Lung (tissue), 11 donors: ENCODE measurements at regions not wholly inside any gene's neighbourhood (a gene's known extent, or its start where the extent isn't known, plus 50 kb on each side); places are given as distances from the start of the nearest gene placed in this dataset.
A peak's percentile ranks its signal among the peaks of the same experiment; 100 is the strongest.

Source experiments
- ATAC-seq: fragments of 200-7000 bp; cut with Tn5 transposase; one replicate; pipeline ENCODE4 v1.9.1; 2020; ENCODE audit warnings: moderate number of reproducible peaks; ENCODE audit not compliant: insufficient read depth, low FRiP score
- DNase-seq, 3 donors: peaks; one replicate each; pipeline ENCODE4 v3.0.0-alpha.2; 2013 to 2017
- H3K27ac ChIP-seq, 2 donors: one replicate each; pipeline ENCODE4 v1.5.1; 2013; ENCODE audit warnings: mild to moderate bottlenecking in 2 of 2, moderate library complexity in 2 of 2, control low read depth in 1 of 2, inconsistent platforms in 1 of 2, low read depth in 1 of 2, low read length in 1 of 2
- H3K27me3 ChIP-seq, 3 donors: one replicate each; pipeline ENCODE4 v1.5.1; 2013; ENCODE audit warnings: low read length in 2 of 3; ENCODE audit not compliant: control insufficient read depth in 3 of 3, insufficient read depth in 3 of 3
- H3K36me3 ChIP-seq, 4 donors: one replicate each; pipeline ENCODE4 v1.5.1; 2013; ENCODE audit warnings: low read length in 4 of 4, mild to moderate bottlenecking in 1 of 4, moderate library complexity in 1 of 4; ENCODE audit not compliant: control insufficient read depth in 4 of 4, insufficient read depth in 4 of 4
- H3K4me1 ChIP-seq, 5 donors: one replicate each; pipeline ENCODE4 v1.5.1; 2013; ENCODE audit warnings: low read length in 5 of 5, mild to moderate bottlenecking in 2 of 5, moderate library complexity in 1 of 5; ENCODE audit not compliant: control insufficient read depth in 5 of 5, insufficient read depth in 5 of 5
- H3K4me3 ChIP-seq: one replicate; pipeline ENCODE4 v1.5.1; 2013; ENCODE audit warnings: mild to moderate bottlenecking, control low read depth, moderate library complexity
- H3K9ac ChIP-seq, 2 donors: one replicate each; pipeline ENCODE4 v1.5.1; 2013; ENCODE audit warnings: low read length in 2 of 2, control low read depth in 1 of 2; ENCODE audit not compliant: insufficient read depth in 1 of 2
- H3K9me3 ChIP-seq, 4 donors: one replicate each; pipeline ENCODE4 v1.5.1; 2013; ENCODE audit warnings: low read length in 3 of 4, mild to moderate bottlenecking in 1 of 4, moderate library complexity in 1 of 4; ENCODE audit not compliant: control insufficient read depth in 4 of 4, insufficient read depth in 3 of 4
- WGBS, 2 donors: extraction: QIAGEN DNeasy Blood & Tissue Kit; methylation state at CpG; one replicate each; pipeline ENCODE4 v1.1.7; 2013; 5-methylcytosine and 5-hydroxymethylcytosine counted together
- TF ChIP-seq, protein P1 (sequence below): IDR thresholded peaks from 2 replicates; pipeline ENCODE4 v1.5.1; 2012; ENCODE audit warnings: mild to moderate bottlenecking; ENCODE audit errors: control extremely low read depth, extremely low read depth
- donor health status: control.
- donor health status: control.
- donor health status: Bipolar disorder and iron deficiency.
- donor health status: healthy.
- donor health status: DM: yes; HTN: yes; CAD: no.

DNA sequence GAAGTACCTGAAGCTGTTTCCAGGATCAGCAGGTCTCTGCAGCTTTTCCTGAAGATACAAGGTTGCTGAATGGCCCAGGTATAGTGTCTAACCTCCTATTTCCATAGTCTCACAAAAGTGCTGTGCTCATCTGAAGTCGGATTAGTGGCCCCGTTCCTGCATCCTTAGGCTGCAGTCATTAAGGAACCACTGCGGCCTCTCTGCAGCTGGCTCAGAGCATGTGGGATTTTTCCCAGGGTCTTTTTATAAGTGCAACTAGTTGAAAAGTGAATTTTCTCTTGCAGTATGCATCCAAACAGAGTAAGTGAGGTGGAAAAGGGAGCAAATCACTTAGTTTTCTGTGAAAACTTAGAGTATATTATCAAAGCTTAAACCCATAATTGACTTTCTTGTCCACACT, 565.3 kb upstream of the NEGR1 start:
- DNase-seq (no peak), ATAC-seq (no peak)
- WGBS, 2 donors: 71 to 80% methylated on average over 3 of the region's 3 CpGs
- Histone ChIP-seq H3K27ac (no peak overlapping the region), H3K9ac (no peak overlapping the region), H3K9me3 (no peaks in the 10 kb centered on the region), H3K36me3 (no peaks in the 10 kb centered on the region), H3K4me1 (no peaks in the 10 kb centered on the region), H3K27me3 (no peaks in the 10 kb centered on the region), H3K4me3 (no peak overlapping the region)
- TF ChIP-seq, protein P1, sequence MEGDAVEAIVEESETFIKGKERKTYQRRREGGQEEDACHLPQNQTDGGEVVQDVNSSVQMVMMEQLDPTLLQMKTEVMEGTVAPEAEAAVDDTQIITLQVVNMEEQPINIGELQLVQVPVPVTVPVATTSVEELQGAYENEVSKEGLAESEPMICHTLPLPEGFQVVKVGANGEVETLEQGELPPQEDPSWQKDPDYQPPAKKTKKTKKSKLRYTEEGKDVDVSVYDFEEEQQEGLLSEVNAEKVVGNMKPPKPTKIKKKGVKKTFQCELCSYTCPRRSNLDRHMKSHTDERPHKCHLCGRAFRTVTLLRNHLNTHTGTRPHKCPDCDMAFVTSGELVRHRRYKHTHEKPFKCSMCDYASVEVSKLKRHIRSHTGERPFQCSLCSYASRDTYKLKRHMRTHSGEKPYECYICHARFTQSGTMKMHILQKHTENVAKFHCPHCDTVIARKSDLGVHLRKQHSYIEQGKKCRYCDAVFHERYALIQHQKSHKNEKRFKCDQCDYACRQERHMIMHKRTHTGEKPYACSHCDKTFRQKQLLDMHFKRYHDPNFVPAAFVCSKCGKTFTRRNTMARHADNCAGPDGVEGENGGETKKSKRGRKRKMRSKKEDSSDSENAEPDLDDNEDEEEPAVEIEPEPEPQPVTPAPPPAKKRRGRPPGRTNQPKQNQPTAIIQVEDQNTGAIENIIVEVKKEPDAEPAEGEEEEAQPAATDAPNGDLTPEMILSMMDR: no peak

DNA sequence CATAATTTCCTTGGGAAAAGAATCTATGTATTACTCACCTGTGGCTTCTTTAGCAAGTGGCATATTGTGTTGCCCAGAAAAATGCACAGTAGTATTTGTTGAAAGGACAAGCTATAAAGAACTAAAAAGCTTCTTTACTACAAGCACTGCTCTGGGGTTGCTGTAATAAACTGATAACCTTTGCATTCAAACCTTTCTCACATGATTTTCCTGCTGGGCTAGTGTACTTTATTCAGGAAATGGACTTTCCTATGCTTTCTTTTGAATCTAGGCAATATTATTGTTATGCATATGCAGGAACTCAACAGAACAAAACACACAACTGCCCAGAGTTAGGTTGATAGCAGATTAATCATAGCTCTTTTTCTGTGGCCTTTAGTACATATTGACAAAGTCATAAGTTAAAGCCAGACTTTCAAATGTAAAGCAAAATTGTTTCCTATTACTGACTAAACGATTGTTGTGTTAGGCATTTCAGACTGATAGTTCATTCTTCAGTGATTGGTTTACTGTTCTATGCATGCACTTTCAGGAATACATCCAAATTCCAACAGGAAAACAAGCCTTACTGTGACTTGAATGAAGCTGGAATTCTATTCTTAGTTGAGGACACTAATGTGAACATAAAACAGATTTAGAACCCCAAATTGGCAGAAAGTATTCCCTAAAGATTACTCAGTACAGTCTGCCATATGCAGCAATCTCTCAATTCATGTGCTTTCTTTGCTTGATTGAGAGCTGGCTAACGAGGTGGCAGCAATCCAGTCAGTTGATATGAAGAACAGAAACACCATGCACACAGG, 564.3 kb upstream of the NEGR1 start:
- H3K4me3 ChIP-seq: no peak overlapping the region
- no peaks in the 10 kb centered on the region for H3K36me3 ChIP-seq
- H3K9ac ChIP-seq: no peak overlapping the region
- no peak for ATAC-seq
- no peaks in the 10 kb centered on the region for H3K9me3 ChIP-seq
- TF ChIP-seq, protein P1: no peak
- DNase-seq: peak in 1 of 3 donors; percentile 0
- H3K4me1 ChIP-seq: no peaks in the 10 kb centered on the region
- WGBS, 2 donors: 48 to 62% methylated on average over 2 of the region's 2 CpGs
- H3K27me3 ChIP-seq: no peaks in the 10 kb centered on the region
- H3K27ac ChIP-seq: no peak overlapping the region

DNA sequence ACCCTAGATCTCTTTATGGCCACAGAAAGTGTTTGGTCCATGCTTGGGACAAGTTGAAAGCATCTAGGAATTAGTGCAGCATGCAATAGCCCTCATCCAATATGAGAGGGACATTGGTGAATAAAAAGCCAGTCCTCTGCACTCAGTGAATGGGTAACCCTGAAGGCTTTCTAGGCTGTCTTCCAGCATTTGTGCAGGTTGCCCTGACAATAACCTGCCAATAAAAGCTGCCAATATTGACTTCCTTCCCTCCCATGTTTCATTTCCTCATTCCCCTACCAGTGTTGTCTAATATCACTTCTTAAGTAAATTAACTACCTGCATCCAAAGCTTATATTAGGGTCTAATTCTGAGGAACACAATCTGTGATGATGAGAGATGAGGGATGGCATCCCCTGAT, 563.6 kb upstream of the NEGR1 start:
- Histone ChIP-seq H3K9ac (no peak overlapping the region), H3K27me3 (no peaks in the 10 kb centered on the region), H3K9me3 (no peaks in the 10 kb centered on the region), H3K27ac (no peak overlapping the region), H3K36me3 (no peaks in the 10 kb centered on the region), H3K4me1 (no peaks in the 10 kb centered on the region), H3K4me3 (no peak overlapping the region)
- ATAC-seq (no peak), DNase-seq (no peak)
- TF ChIP-seq, protein P1: no peak

DNA sequence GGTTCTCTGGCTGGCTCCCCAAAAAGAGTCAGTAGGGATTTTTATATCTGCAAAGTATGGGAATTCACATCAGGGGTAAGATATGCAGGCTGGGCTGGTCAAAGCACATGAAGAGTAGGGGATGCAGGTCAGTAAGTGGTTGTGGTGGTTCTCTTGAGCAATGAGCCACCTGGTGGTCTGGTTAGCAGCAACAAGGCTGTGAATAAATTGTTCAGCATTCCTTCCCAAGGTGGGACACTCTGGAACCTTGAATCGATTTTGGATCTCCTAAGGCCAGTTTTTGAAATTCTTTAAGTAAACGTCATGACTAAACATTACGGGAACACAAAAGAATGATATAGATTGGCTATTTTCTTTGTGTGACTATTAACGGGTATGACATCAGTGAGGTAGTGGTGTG, 563.0 kb upstream of the NEGR1 start:
- WGBS, 2 donors: 83 to 86% methylated on average over 4 of the region's 4 CpGs
- H3K9ac ChIP-seq: no peak overlapping the region
- no peaks in the 10 kb centered on the region for H3K9me3 ChIP-seq
- no peaks in the 10 kb centered on the region for H3K36me3 ChIP-seq
- peak in 2 of 3 donors; percentile 6 to 11 for DNase-seq
- H3K27me3 ChIP-seq: no peaks in the 10 kb centered on the region
- no peak overlapping the region for H3K27ac ChIP-seq
- TF ChIP-seq, protein P1: no peak
- H3K4me1 ChIP-seq: no peaks in the 10 kb centered on the region
- no peak overlapping the region for H3K4me3 ChIP-seq
- peak; percentile 27 for ATAC-seq
